ENCODE measurements at regions not wholly inside any gene's neighbourhood (a gene's known extent, or its start where the extent isn't known, plus 50 kb on each side); places are given as distances from the start of the nearest gene placed in this dataset.
A peak's percentile ranks its signal among the peaks of the same experiment; 100 is the strongest.

DNA sequence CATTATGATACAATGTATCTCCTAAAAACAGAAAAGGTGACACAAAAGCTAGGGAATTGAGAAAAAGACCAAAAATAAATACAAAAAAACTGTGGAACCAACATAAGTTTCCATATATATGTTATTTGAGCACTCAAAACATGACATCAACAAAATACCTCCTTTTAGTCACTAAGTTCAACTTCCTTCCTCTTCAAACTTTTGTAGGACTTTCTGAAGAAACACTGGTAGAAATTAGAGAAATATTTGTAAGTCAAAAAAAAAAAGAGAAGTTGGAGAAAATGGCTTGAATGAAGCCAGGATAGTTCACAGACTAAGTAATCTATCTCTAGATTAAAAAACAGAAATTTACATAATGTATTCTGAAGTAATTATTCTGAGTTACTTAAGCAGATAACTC, 208.4 kb upstream of the ALCAM start:
- TF ChIP-seq, protein P1, sequence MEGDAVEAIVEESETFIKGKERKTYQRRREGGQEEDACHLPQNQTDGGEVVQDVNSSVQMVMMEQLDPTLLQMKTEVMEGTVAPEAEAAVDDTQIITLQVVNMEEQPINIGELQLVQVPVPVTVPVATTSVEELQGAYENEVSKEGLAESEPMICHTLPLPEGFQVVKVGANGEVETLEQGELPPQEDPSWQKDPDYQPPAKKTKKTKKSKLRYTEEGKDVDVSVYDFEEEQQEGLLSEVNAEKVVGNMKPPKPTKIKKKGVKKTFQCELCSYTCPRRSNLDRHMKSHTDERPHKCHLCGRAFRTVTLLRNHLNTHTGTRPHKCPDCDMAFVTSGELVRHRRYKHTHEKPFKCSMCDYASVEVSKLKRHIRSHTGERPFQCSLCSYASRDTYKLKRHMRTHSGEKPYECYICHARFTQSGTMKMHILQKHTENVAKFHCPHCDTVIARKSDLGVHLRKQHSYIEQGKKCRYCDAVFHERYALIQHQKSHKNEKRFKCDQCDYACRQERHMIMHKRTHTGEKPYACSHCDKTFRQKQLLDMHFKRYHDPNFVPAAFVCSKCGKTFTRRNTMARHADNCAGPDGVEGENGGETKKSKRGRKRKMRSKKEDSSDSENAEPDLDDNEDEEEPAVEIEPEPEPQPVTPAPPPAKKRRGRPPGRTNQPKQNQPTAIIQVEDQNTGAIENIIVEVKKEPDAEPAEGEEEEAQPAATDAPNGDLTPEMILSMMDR (IDR thresholded peaks at IDR 0.05; ENCODE audit: insufficient read depth, low read length), result no peak
- TF ChIP-seq, protein P2, sequence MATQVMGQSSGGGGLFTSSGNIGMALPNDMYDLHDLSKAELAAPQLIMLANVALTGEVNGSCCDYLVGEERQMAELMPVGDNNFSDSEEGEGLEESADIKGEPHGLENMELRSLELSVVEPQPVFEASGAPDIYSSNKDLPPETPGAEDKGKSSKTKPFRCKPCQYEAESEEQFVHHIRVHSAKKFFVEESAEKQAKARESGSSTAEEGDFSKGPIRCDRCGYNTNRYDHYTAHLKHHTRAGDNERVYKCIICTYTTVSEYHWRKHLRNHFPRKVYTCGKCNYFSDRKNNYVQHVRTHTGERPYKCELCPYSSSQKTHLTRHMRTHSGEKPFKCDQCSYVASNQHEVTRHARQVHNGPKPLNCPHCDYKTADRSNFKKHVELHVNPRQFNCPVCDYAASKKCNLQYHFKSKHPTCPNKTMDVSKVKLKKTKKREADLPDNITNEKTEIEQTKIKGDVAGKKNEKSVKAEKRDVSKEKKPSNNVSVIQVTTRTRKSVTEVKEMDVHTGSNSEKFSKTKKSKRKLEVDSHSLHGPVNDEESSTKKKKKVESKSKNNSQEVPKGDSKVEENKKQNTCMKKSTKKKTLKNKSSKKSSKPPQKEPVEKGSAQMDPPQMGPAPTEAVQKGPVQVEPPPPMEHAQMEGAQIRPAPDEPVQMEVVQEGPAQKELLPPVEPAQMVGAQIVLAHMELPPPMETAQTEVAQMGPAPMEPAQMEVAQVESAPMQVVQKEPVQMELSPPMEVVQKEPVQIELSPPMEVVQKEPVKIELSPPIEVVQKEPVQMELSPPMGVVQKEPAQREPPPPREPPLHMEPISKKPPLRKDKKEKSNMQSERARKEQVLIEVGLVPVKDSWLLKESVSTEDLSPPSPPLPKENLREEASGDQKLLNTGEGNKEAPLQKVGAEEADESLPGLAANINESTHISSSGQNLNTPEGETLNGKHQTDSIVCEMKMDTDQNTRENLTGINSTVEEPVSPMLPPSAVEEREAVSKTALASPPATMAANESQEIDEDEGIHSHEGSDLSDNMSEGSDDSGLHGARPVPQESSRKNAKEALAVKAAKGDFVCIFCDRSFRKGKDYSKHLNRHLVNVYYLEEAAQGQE (IDR thresholded peaks at IDR 0.05; ENCODE audit: insufficient replicate concordance, low read depth), result no peak
- TF ChIP-seq SPI1 (IDR thresholded peaks at IDR 0.05; ENCODE audit: borderline replicate concordance, low read depth) (peak; percentile 54; the same call in 1 of the 2 replicates), GABPA (IDR thresholded peaks at IDR 0.05; ENCODE audit: low read depth) (no peak), POLR2AphosphoS5 (IDR thresholded peaks at IDR 0.05; ENCODE audit: low read depth) (no peak)

DNA sequence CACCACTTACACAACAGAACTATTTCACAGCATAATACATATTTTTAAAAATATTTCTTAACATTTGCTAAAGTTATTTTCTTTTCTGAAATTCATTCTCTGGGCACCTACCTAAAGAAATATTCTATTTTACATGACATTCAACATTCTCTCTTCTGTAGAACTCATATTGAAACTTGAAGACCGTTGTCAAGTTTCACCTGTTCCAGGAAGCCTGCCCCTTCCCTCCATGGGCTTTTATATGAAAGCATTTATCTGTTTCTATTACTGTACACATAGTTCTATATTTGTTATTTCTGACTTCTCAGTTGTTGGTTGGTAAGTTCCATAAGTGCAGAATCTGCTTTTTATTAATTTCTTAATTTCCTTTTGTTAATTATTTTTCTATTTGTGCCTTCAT, 204.3 kb upstream of the ALCAM start:
- TF ChIP-seq, protein P2 (IDR thresholded peaks at IDR 0.05; ENCODE audit: insufficient replicate concordance, low read depth), result no peak
- TF ChIP-seq GABPA (IDR thresholded peaks at IDR 0.05; ENCODE audit: low read depth) (no peak), POLR2AphosphoS5 (IDR thresholded peaks at IDR 0.05; ENCODE audit: low read depth) (no peak), SPI1 (IDR thresholded peaks at IDR 0.05; ENCODE audit: borderline replicate concordance, low read depth) (no peak)
- TF ChIP-seq, protein P1 (IDR thresholded peaks at IDR 0.05; ENCODE audit: insufficient read depth, low read length), result no peak
- Histone ChIP-seq H3K27ac (replicated peaks) (no peak overlapping the region), H3K27me3 (ENCODE audit: insufficient read depth, poor library complexity, severe bottlenecking) (peaks cover 2% of the 10 kb centered on the region), H3K4me3 (replicated peaks; ENCODE audit: insufficient read depth, low read length) (no peak overlapping the region)
- no peak for DNase-seq (ENCODE audit: low read depth in 1 of 2, low spot score in 1 of 2)

More for the DNA sequence above, 208.4 kb upstream of the ALCAM start:
- no peak for DNase-seq (ENCODE audit: low read depth in 1 of 2, low spot score in 1 of 2)
- Histone ChIP-seq H3K4me3 (replicated peaks; ENCODE audit: insufficient read depth, low read length) (no peak overlapping the region), H3K27ac (replicated peaks) (no peak overlapping the region), H3K27me3 (ENCODE audit: insufficient read depth, poor library complexity, severe bottlenecking) (peaks cover 2% of the 10 kb centered on the region)

DNA sequence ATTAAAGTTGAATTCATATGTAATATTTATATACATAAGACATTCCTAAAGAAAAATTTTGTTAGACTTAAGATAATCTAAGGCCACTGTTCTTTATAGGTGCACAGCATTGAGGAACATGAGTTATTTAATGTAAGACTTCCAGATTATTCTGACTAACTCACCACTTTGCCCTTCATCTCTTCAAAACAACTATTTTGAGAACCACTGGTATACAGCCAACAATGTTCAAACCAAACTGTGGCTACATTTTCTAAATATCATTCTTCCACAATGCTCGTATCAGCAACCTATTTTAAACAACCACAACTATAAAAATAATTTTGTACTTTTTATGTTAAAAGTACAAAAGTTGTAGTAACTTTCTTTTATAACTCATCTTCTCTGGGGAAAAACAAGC, 199.8 kb upstream of the ALCAM start:
- TF ChIP-seq, protein P1 (IDR thresholded peaks at IDR 0.05; ENCODE audit: insufficient read depth, low read length), result no peak
- TF ChIP-seq, protein P2 (IDR thresholded peaks at IDR 0.05; ENCODE audit: insufficient replicate concordance, low read depth), result no peak
- TF ChIP-seq SPI1 (IDR thresholded peaks at IDR 0.05; ENCODE audit: borderline replicate concordance, low read depth), result no peak
- TF ChIP-seq GABPA (IDR thresholded peaks at IDR 0.05; ENCODE audit: low read depth), result no peak
- no peak for TF ChIP-seq POLR2AphosphoS5 (IDR thresholded peaks at IDR 0.05; ENCODE audit: low read depth)
- DNase-seq (ENCODE audit: low read depth in 1 of 2, low spot score in 1 of 2), result no peak
- no peak overlapping the region for H3K27ac ChIP-seq (replicated peaks)
- H3K4me3 ChIP-seq (replicated peaks; ENCODE audit: insufficient read depth, low read length), result no peak overlapping the region
- H3K27me3 ChIP-seq (ENCODE audit: insufficient read depth, poor library complexity, severe bottlenecking), result no peaks in the 10 kb centered on the region

All from HL-60 (cell line).